Type B pancreatic cell (in vitro differentiated cells): ENCODE measurements at regions not wholly inside any gene's neighbourhood (a gene's known extent, or its start where the extent isn't known, plus 50 kb on each side); places are given as distances from the start of the nearest gene placed in this dataset.
"Not testable (repeated sequence)": the region's sequence is repeated elsewhere in the genome, so short reads cannot be mapped to it uniquely, and the experiment has no call there.

Source experiments
- DNase-seq: peaks from one replicate; pipeline ENCODE4 v3.0.0; 2021; ENCODE audit warnings: mixed read lengths; ENCODE audit not compliant: unreplicated experiment; ENCODE audit errors: extremely low spot score
- H3K27ac Mint-ChIP-seq: 2 replicates; pipeline ENCODE4 v1.8.0; 2021; ENCODE audit warnings: mild to moderate bottlenecking, mixed read lengths
- H3K27me3 Mint-ChIP-seq: 2 replicates; pipeline ENCODE4 v1.8.0; 2021; ENCODE audit warnings: mixed read lengths
- H3K36me3 Mint-ChIP-seq: 2 replicates; pipeline ENCODE4 v1.8.0; 2021; ENCODE audit warnings: mixed read lengths
- H3K4me1 Mint-ChIP-seq: one replicate; pipeline ENCODE4 v1.8.0; 2021; ENCODE audit warnings: mixed read lengths; ENCODE audit not compliant: unreplicated experiment
- H3K4me3 Mint-ChIP-seq: 2 replicates; pipeline ENCODE4 v1.8.0; 2021; ENCODE audit warnings: mild to moderate bottlenecking, mixed read lengths
- H3K9me3 Mint-ChIP-seq: 2 replicates; pipeline ENCODE4 v1.8.0; 2021; ENCODE audit warnings: mixed read lengths
- TF ChIP-seq, protein P1 (sequence below): fragments of 200-600 bp; sonication (generic); conservative IDR thresholded peaks from 2 replicates; pipeline ENCODE4 v1.5.0; 2021; ENCODE audit warnings: antibody characterized with exemption, mild to moderate bottlenecking

DNA sequence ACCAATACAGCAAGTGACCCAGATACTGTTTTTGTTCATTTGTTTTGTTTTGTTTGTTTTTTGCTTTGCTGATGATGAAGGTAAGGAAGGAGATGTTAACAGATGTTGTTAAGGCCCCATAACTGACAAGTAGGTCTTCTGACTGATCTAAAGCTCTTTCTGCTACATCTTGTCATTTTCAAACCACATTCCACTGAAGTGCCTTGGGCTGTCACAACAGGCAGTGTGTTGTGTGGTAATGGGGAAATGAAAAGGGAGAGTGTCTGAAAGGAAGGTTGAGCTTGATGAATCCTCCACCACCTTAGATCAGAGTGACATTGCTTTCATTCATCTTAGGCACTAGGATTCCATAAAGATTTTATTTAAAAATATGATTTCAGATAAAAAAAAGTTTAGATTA lies 479.4 kb upstream of the SYNCRIP start:
- no peak for DNase-seq

DNA sequence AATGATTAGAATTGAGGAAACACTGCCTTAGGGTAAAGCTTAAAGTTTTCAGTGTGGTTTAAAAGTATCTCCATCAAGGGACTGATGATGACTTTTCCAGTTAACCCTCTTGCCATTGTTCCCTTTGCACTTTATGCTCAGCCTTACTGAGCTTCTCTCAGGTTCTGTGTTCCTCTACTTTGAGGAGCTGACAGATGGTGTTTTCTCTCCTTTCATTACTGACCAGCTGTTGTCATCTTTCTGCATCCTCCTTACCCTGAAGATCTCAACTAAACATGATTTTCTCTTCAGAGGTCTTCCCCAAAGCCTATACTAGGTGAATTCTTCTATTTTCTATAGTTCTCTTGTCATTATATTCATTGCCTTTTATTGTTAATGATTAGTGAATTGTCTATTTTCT lies 475.6 kb upstream of the SYNCRIP start:
- Mint-ChIP-seq H3K9me3 (no peaks in the 10 kb centered on the region), H3K4me3 (no peak overlapping the region), H3K36me3 (no peaks in the 10 kb centered on the region), H3K4me1 (no peaks in the 10 kb centered on the region), H3K27me3 (no peaks in the 10 kb centered on the region), H3K27ac (no peak overlapping the region)
- TF ChIP-seq, protein P1, sequence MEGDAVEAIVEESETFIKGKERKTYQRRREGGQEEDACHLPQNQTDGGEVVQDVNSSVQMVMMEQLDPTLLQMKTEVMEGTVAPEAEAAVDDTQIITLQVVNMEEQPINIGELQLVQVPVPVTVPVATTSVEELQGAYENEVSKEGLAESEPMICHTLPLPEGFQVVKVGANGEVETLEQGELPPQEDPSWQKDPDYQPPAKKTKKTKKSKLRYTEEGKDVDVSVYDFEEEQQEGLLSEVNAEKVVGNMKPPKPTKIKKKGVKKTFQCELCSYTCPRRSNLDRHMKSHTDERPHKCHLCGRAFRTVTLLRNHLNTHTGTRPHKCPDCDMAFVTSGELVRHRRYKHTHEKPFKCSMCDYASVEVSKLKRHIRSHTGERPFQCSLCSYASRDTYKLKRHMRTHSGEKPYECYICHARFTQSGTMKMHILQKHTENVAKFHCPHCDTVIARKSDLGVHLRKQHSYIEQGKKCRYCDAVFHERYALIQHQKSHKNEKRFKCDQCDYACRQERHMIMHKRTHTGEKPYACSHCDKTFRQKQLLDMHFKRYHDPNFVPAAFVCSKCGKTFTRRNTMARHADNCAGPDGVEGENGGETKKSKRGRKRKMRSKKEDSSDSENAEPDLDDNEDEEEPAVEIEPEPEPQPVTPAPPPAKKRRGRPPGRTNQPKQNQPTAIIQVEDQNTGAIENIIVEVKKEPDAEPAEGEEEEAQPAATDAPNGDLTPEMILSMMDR: no peak
- DNase-seq: no peak

More for the DNA sequence above, 479.4 kb upstream of the SYNCRIP start:
- Mint-ChIP-seq H3K27me3 (no peaks in the 10 kb centered on the region), H3K4me1 (no peaks in the 10 kb centered on the region), H3K36me3 (no peaks in the 10 kb centered on the region), H3K4me3 (no peak overlapping the region), H3K9me3 (no peaks in the 10 kb centered on the region), H3K27ac (no peak overlapping the region)
- TF ChIP-seq, protein P1: no peak

DNA sequence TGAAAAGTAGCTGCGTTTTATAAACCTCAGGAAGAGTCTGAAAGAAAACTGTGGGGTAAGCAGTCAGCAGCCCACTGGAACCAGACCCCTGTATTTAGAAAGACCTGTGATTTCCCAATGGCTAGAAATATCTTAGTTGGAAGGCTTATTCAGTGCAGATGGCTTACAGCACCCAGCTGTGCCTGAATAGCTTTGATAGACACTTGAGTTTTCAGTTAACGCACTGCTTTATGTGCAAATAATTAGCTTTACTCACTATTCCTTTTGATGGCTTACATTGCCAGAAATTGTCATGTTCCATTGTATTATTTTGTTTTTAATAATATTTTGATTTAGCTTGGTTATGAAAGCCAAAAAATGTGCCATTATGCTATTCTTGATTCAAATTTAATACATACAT lies 465.3 kb upstream of the SYNCRIP start:
- Mint-ChIP-seq H3K4me3 (no peak overlapping the region), H3K9me3 (no peaks in the 10 kb centered on the region), H3K27ac (no peak overlapping the region), H3K4me1 (no peaks in the 10 kb centered on the region), H3K36me3 (no peaks in the 10 kb centered on the region), H3K27me3 (no peaks in the 10 kb centered on the region)
- DNase-seq: no peak
- TF ChIP-seq, protein P1: no peak

DNA sequence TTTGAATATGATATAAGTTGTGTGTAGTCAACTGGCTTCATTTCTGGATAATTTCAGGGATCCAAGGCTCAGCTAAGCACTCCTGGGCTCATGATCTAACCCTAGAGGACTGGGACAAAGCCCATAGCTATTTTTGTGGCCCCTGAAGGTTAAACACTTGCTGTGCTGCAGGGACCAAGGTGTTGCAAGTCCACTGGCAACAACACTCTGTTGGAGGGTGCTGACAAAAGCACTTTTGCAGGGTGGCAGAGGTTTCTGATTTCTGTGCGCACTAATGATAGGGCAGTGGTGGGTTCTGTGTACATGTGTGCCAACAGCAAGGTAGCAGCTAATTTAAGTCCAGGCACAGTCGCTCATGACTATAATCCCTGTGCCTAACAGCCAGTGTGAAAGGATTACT lies 445.3 kb upstream of the SYNCRIP start:
- H3K27ac Mint-ChIP-seq: no peak overlapping the region
- TF ChIP-seq, protein P1: no peak
- H3K36me3 Mint-ChIP-seq: no peaks in the 10 kb centered on the region
- no peaks in the 10 kb centered on the region for H3K4me1 Mint-ChIP-seq
- H3K4me3 Mint-ChIP-seq: no peak overlapping the region
- no peak for DNase-seq
- no peaks in the 10 kb centered on the region for H3K9me3 Mint-ChIP-seq
- H3K27me3 Mint-ChIP-seq: no peaks in the 10 kb centered on the region

DNA sequence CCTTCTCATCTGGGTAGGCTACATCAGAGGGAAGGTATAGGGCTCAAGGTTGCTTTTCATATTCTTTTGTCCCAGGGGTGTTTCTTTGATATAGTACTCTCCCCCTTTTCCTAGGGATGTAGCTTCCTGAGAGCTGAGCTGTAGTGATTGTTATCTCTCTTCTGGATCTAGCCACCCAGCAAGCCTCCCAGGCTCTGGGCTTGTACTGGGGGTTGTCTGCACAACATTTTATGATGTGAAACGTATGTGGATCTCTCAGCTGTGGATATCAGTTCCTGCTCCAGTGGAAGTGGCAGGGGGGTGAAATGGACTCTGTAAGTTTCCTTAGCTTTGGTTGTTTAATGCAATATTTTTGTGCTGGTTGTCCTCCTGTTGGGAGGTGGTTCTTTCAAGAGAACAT lies 437.3 kb upstream of the SYNCRIP start:
- no peak overlapping the region for H3K4me3 Mint-ChIP-seq
- TF ChIP-seq, protein P1: no peak

DNA sequence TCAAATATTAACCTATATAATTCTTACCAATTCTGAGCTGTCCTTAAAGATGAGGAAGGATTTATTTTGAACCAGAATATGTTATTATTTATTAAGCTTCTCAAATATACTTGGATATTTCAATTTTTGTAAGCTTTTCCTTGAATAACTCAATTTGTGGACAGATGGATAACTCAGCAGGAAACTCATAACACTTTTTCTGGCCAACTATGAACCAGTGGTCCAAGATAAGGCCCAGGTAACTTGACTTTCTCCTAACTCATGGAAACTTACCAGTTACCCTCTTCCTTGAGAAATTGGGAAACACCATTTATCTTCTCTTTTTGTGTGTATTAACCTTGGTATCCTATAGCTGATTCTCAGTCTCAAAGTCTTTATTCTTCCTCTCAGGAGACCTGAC lies 427.5 kb upstream of the SYNCRIP start:
- Mint-ChIP-seq H3K27me3 (no peaks in the 10 kb centered on the region), H3K4me1 (no peaks in the 10 kb centered on the region), H3K9me3 (no peaks in the 10 kb centered on the region), H3K4me3 (no peak overlapping the region), H3K27ac (no peak overlapping the region), H3K36me3 (no peaks in the 10 kb centered on the region)
- DNase-seq: no peak
- TF ChIP-seq, protein P1: no peak

More for the DNA sequence above, 437.3 kb upstream of the SYNCRIP start:
- no peaks in the 10 kb centered on the region for H3K36me3 Mint-ChIP-seq
- H3K27ac Mint-ChIP-seq: no peak overlapping the region
- H3K4me1 Mint-ChIP-seq: no peaks in the 10 kb centered on the region
- no peak for DNase-seq
- H3K27me3 Mint-ChIP-seq: no peaks in the 10 kb centered on the region
- H3K9me3 Mint-ChIP-seq: no peaks in the 10 kb centered on the region

DNA sequence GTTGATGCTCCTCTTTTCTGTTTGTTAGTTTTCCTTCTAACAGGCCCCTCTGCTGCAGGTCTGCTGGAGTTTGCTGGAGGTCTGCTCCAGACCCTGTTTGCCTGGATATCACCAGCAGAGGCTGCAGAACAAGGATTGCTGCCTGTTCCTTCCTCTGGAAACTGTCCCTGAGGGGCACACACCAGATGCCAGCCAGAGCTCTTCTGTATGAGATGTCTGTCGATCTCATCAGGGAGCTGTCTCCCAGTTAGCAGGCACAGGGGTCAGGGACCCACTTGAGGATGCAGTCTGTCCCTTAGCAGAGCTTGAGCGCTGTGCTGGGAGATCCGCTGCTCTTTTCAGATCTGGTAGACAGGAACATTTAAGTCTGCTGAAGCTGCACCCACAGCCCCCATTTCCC lies 422.3 kb upstream of the SYNCRIP start:
- not testable (repeated sequence) for DNase-seq, H3K4me3 Mint-ChIP-seq, H3K27me3 Mint-ChIP-seq, H3K27ac Mint-ChIP-seq, H3K4me1 Mint-ChIP-seq, H3K9me3 Mint-ChIP-seq, H3K36me3 Mint-ChIP-seq

DNA sequence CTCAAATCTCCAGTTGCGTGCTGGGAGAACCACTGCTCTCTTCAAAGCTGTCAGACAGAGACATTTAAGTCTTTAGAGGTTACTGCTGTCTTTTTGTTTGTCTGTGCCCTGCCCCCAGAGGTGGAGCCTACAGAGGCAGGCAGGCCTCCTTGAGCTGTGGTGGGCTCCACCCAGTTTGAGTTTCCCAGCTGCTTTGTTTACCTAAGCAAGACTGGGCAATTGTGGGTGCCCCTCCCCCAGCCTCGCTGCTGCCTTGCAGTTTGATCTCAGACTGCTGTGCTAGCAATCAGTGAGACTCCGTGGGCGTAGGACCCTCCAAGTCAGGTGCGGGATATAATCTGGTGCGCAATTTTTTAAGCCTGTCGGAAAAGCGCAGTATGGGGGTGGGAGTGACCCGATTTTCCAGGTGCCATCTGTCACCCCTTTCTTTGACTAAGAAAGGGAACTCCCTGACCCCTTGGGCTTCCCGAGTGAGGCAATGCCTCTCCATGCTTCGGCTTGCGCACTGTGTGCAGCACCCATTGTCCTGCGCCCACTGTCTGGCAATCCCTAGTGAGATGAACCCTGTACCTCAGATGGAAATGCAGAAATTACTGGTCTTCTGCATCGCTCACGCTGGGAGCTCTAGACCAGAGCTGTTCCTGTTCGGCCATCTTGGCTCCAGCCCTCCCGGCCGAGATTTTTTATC lies 414.8 kb upstream of the SYNCRIP start:
- peak overlapping the region; percentile 65 for H3K4me3 Mint-ChIP-seq
- not testable (repeated sequence) for H3K27me3 Mint-ChIP-seq, H3K27ac Mint-ChIP-seq, H3K36me3 Mint-ChIP-seq, H3K4me1 Mint-ChIP-seq, DNase-seq, H3K9me3 Mint-ChIP-seq
